ENCODE measurements at regions not wholly inside any gene's neighbourhood (a gene's known extent, or its start where the extent isn't known, plus 50 kb on each side); places are given as distances from the start of the nearest gene placed in this dataset.

DNA sequence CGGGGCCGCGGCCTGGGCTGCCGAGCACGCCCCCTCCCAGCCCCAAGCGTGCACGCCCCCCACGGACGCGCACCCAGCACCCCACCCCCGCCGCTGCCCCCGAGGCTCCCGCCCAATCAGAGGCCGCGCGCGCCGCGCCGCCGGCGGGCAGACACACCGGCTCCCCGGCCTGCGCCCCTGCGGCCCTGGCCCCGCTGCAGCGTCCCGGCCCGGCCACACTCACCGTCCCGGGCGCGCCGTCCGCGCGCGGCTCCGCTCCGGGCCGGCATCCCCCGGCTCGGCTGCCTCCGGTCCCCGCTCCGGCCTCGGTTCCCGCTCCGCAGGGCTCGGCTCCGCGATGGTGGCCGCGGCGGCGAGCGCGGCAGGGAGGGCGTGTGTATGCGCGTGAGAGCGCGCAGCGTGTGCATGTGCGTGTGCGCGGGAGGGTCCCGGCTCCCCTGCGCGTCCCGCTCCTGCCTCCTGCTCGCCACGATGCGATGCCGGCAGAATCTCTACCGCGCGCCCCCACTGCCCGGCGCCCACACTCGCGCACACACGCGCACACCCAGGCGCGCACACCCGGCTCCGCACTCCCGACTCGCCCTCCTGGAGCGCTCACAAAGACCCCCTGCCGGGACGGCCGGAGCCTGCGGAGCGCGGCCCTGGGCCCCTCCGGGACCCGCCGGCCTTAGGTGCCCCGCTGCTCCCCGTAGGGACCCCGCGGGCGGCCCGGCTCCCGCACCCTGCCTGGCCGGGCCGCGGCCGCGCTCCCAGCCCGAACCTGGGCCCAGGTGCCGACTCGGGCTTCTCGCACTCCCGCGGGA lies 186.5 kb upstream of the LINGO1 start (continued):
- no peak for TF ChIP-seq ZNF324 (tag by site-specific recombination; IDR thresholded peaks at IDR 0.05)
- peak; percentile 81; the same call in 1 of the 2 replicates for TF ChIP-seq HOXC10 (CRISPR knock-in tag; IDR thresholded peaks at IDR 0.05)
- no peak for TF ChIP-seq BCL11A (tag by site-specific recombination; IDR thresholded peaks at IDR 0.05; ENCODE audit: low read depth)
- TF ChIP-seq GLIS1 (tag by site-specific recombination; IDR thresholded peaks at IDR 0.05): peak; percentile 87
- no peak for TF ChIP-seq ZXDB (tag by site-specific recombination; IDR thresholded peaks at IDR 0.05)
- TF ChIP-seq ZBTB7A (tag by site-specific recombination; IDR thresholded peaks at IDR 0.05; ENCODE audit: low read depth): 0 out of 2 replicates have a peak, but pooled peaks have one; percentile 35
- TF ChIP-seq ZNF311 (tag by site-specific recombination; IDR thresholded peaks at IDR 0.05; ENCODE audit: borderline replicate concordance): no peak
- TF ChIP-seq, protein P1, sequence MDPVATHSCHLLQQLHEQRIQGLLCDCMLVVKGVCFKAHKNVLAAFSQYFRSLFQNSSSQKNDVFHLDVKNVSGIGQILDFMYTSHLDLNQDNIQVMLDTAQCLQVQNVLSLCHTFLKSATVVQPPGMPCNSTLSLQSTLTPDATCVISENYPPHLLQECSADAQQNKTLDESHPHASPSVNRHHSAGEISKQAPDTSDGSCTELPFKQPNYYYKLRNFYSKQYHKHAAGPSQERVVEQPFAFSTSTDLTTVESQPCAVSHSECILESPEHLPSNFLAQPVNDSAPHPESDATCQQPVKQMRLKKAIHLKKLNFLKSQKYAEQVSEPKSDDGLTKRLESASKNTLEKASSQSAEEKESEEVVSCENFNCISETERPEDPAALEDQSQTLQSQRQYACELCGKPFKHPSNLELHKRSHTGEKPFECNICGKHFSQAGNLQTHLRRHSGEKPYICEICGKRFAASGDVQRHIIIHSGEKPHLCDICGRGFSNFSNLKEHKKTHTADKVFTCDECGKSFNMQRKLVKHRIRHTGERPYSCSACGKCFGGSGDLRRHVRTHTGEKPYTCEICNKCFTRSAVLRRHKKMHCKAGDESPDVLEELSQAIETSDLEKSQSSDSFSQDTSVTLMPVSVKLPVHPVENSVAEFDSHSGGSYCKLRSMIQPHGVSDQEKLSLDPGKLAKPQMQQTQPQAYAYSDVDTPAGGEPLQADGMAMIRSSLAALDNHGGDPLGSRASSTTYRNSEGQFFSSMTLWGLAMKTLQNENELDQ (tag by site-specific recombination; IDR thresholded peaks at IDR 0.05; ENCODE audit: low read depth): no peak
- no peak for TF ChIP-seq ZNF433 (tag by site-specific recombination; IDR thresholded peaks at IDR 0.05; ENCODE audit: low read depth)
- no peak for TF ChIP-seq ZNF292 (tag by site-specific recombination; IDR thresholded peaks at IDR 0.05; ENCODE audit: borderline replicate concordance, low read depth)
- TF ChIP-seq ZNF837 (tag by site-specific recombination; IDR thresholded peaks at IDR 0.05): no peak
- no peak for TF ChIP-seq ZNF114 (tag by site-specific recombination; IDR thresholded peaks at IDR 0.05)
- no peak for TF ChIP-seq ZNF473 (tag by site-specific recombination; IDR thresholded peaks at IDR 0.05)
- TF ChIP-seq ZEB2 (tag by site-specific recombination; IDR thresholded peaks at IDR 0.05): 0 out of 2 replicates have a peak, but pooled peaks have one; percentile 25
- TF ChIP-seq ZNF23 (tag by site-specific recombination; IDR thresholded peaks at IDR 0.05; ENCODE audit: borderline replicate concordance): no peak
- TF ChIP-seq, protein P2, sequence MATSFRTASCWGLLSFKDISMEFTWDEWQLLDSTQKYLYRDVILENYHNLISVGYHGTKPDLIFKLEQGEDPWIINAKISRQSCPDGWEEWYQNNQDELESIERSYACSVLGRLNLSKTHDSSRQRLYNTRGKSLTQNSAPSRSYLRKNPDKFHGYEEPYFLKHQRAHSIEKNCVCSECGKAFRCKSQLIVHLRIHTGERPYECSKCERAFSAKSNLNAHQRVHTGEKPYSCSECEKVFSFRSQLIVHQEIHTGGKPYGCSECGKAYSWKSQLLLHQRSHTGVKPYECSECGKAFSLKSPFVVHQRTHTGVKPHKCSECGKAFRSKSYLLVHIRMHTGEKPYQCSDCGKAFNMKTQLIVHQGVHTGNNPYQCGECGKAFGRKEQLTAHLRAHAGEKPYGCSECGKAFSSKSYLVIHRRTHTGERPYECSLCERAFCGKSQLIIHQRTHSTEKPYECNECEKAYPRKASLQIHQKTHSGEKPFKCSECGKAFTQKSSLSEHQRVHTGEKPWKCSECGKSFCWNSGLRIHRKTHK (tag by site-specific recombination; IDR thresholded peaks at IDR 0.05): no peak
- TF ChIP-seq ZIC2 (tag by site-specific recombination; IDR thresholded peaks at IDR 0.05): peak; percentile 68
- peak; percentile 47; the same call in 1 of the 2 replicates for TF ChIP-seq ZBTB20 (tag by site-specific recombination; IDR thresholded peaks at IDR 0.05)
- no peak for TF ChIP-seq ZSCAN23 (tag by site-specific recombination; IDR thresholded peaks at IDR 0.05)
- TF ChIP-seq, protein P3, sequence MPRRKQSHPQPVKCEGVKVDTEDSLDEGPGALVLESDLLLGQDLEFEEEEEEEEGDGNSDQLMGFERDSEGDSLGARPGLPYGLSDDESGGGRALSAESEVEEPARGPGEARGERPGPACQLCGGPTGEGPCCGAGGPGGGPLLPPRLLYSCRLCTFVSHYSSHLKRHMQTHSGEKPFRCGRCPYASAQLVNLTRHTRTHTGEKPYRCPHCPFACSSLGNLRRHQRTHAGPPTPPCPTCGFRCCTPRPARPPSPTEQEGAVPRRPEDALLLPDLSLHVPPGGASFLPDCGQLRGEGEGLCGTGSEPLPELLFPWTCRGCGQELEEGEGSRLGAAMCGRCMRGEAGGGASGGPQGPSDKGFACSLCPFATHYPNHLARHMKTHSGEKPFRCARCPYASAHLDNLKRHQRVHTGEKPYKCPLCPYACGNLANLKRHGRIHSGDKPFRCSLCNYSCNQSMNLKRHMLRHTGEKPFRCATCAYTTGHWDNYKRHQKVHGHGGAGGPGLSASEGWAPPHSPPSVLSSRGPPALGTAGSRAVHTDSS (tag by site-specific recombination; IDR thresholded peaks at IDR 0.05): no peak
- TF ChIP-seq ZNF335 (tag by site-specific recombination; conservative IDR thresholded peaks at IDR 0.05): peak; percentile 51
- no peak for TF ChIP-seq ZNF768 (tag by site-specific recombination; IDR thresholded peaks at IDR 0.05)
- TF ChIP-seq, protein P4, sequence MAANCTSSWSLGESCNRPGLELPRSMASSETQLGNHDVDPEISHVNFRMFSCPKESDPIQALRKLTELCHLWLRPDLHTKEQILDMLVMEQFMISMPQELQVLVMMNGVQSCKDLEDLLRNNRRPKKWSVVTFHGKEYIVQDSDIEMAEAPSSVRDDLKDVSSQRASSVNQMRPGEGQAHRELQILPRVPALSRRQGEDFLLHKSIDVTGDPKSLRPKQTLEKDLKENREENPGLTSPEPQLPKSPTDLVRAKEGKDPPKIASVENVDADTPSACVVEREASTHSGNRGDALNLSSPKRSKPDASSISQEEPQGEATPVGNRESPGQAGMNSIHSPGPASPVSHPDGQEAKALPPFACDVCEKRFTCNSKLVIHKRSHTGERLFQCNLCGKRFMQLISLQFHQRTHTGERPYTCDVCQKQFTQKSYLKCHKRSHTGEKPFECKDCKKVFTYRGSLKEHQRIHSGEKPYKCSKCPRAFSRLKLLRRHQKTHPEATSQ (tag by site-specific recombination; IDR thresholded peaks at IDR 0.05): peak; percentile 21; the same call in 1 of the 2 replicates
- no peak for TF ChIP-seq ZNF701 (tag by site-specific recombination; IDR thresholded peaks at IDR 0.05)
- TF ChIP-seq EGR2 (tag by site-specific recombination; IDR thresholded peaks at IDR 0.05; ENCODE audit: low read depth): no peak
- peak; percentile 72; the same call in 1 of the 2 replicates for TF ChIP-seq GLIS2 (tag by site-specific recombination; IDR thresholded peaks at IDR 0.05)
- no peak for TF ChIP-seq ZNF146 (tag by site-specific recombination; IDR thresholded peaks at IDR 0.05)
- TF ChIP-seq ZNF670 (tag by site-specific recombination; IDR thresholded peaks at IDR 0.05; ENCODE audit: low read depth): no peak
- no peak for TF ChIP-seq ZNF610 (tag by site-specific recombination; IDR thresholded peaks at IDR 0.05; ENCODE audit: borderline replicate concordance)

All from HEK293 (cell line).